Left ventricle myocardium inferior (tissue), 1 donor: ENCODE measurements at regions not wholly inside any gene's neighbourhood (a gene's known extent, or its start where the extent isn't known, plus 50 kb on each side); places are given as distances from the start of the nearest gene placed in this dataset.
A peak's percentile ranks its signal among the peaks of the same experiment; 100 is the strongest.

Experiments used
- DNase-seq: peaks from one replicate; pipeline ENCODE4 v3.0.0-alpha.2; 2020
- H3K27ac ChIP-seq: fragments of 200-600 bp; replicated peaks from 2 replicates; pipeline ENCODE4 v1.8.0; 2021
- H3K27me3 ChIP-seq: fragments of 200-600 bp; 2 replicates; pipeline ENCODE4 v1.8.0; 2021; ENCODE audit warnings: low read depth
- H3K36me3 ChIP-seq: fragments of 200-600 bp; 2 replicates; pipeline ENCODE4 v1.8.0; 2021
- H3K4me1 ChIP-seq: fragments of 200-600 bp; 2 replicates; pipeline ENCODE4 v1.8.0; 2021
- H3K4me3 ChIP-seq: fragments of 200-600 bp; 2 replicates; pipeline ENCODE4 v1.8.0; 2021; ENCODE audit warnings: mild to moderate bottlenecking, moderate library complexity
- H3K9me3 ChIP-seq: fragments of 200-600 bp; replicated peaks from 2 replicates; pipeline ENCODE4 v1.8.0; 2021
- intact Hi-C: fragments of 100-400 bp; cut with micrococcal nuclease; formaldehyde crosslinking; loops from one replicate; pipeline ENCODE4 v1.11.0; 2022
- TF ChIP-seq, protein P1 (sequence below): fragments of 200-600 bp; IDR thresholded peaks from 2 replicates; pipeline ENCODE4 v1.8.0; 2021; ENCODE audit warnings: antibody characterized with exemption, mild to moderate bottlenecking, borderline replicate concordance
- donor health status: DM: no; HTN: yes; CAD: no; lungs with severe emphysema.

DNA sequence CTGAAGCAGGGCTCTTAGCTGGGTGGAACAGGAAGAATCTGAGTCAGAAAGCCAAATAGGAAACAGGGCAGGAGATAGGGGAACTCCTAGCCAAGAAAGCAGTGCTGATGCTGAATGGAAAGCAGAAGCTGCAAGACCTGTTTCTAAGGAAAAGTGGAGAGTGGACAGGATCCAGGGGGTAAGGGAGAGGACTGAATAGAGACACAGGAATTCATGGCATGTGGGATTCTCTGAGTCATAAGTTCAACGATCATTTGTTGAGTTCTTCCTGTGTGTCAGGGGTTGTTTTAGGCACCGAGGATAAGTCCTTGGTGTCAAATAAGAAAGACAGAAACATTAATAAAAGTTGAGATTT lies 153.8 kb upstream of the FGGY start:
- intact Hi-C loops = loop anchor here (10.0 kb wide), 1 partner anchor 358 kb away; the partner anchor contains the start of gene JUN
- Histone ChIP-seq H3K4me3 (no peak overlapping the region), H3K27me3 (no peaks in the 10 kb centered on the region), H3K27ac (peak overlapping the region; percentile 89), H3K9me3 (no peaks in the 10 kb centered on the region), H3K4me1 (peaks cover 82% of the 10 kb centered on the region), H3K36me3 (no peaks in the 10 kb centered on the region)
- no peak for DNase-seq
- TF ChIP-seq, protein P1, sequence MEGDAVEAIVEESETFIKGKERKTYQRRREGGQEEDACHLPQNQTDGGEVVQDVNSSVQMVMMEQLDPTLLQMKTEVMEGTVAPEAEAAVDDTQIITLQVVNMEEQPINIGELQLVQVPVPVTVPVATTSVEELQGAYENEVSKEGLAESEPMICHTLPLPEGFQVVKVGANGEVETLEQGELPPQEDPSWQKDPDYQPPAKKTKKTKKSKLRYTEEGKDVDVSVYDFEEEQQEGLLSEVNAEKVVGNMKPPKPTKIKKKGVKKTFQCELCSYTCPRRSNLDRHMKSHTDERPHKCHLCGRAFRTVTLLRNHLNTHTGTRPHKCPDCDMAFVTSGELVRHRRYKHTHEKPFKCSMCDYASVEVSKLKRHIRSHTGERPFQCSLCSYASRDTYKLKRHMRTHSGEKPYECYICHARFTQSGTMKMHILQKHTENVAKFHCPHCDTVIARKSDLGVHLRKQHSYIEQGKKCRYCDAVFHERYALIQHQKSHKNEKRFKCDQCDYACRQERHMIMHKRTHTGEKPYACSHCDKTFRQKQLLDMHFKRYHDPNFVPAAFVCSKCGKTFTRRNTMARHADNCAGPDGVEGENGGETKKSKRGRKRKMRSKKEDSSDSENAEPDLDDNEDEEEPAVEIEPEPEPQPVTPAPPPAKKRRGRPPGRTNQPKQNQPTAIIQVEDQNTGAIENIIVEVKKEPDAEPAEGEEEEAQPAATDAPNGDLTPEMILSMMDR = no peak

DNA sequence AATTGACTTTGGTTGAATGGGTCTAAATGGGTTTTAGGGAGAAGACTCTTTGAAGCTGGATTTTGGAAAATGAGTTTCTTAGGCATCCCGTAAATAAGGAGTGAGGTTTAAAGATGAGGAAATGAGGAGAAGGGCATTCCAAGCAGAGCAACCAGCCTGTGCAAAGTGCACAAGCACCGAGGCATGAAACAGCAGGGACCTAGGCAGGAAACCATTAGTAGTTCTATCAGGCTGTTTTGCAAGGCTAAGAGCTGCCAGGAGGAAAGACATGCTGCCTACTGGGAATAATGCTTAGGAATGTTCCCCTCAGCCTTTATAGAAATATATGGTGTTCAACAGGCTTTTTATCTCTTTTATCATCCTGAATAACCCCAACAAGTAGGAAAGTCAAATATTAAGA lies 153.1 kb upstream of the FGGY start:
- no peaks in the 10 kb centered on the region for H3K36me3 ChIP-seq
- peaks cover 75% of the 10 kb centered on the region for H3K4me1 ChIP-seq
- no peak for DNase-seq
- H3K4me3 ChIP-seq = no peak overlapping the region
- intact Hi-C loops = loop anchor here (10.0 kb wide), 1 partner anchor 359 kb away; the partner anchor contains the start of gene JUN
- TF ChIP-seq, protein P1 = no peak
- no peaks in the 10 kb centered on the region for H3K9me3 ChIP-seq
- peak overlapping the region; percentile 89 for H3K27ac ChIP-seq
- no peaks in the 10 kb centered on the region for H3K27me3 ChIP-seq

DNA sequence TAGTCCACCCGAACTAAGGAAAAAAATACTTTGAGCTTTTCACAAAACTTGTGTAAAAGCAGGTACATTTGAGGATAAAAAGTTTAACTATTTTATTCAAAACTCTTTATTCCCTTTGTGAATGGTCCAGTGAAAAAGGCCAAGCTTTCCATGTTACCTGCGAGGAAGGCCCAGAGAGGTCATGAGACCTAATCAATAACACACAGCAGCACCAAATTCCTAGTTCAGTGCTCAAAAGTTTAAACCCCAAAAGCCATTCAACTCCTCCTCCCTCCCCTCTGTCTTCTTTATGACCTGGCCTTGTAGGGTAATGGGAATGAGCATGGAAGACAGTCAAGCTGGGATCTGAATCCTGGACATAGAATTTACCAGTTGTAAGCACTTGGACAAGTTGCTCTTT lies 151.9 kb upstream of the FGGY start:
- intact Hi-C loops = loop anchor here (10.0 kb wide), 1 partner anchor 360 kb away; the partner anchor contains the start of gene JUN
- Histone ChIP-seq H3K27ac (peak overlapping the region; percentile 89), H3K4me1 (peaks cover 68% of the 10 kb centered on the region), H3K27me3 (no peaks in the 10 kb centered on the region), H3K4me3 (no peak overlapping the region), H3K9me3 (no peaks in the 10 kb centered on the region), H3K36me3 (no peaks in the 10 kb centered on the region)
- no peak for DNase-seq
- TF ChIP-seq, protein P1 = no peak

DNA sequence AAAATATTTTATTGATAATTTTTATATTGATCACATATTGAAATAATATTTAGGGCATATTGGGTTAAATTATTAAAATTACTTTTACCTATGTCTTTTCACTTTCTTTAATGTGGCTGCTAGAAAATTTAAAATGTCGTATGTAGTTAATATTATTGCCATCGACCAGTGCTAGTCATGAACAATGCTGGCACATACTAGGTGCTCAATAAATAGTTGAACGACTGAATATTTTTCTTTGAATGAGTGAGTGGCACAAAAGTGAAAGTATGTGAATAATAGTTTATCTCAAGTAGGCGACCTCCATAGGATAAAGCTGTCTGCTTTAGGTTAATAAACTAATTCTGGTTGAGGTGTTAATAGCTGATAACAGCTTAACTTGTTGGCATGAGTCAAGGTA lies 150.8 kb upstream of the FGGY start:
- Histone ChIP-seq H3K27ac (peak overlapping the region; percentile 88), H3K4me1 (peaks cover 68% of the 10 kb centered on the region), H3K27me3 (no peaks in the 10 kb centered on the region), H3K9me3 (no peaks in the 10 kb centered on the region), H3K36me3 (no peaks in the 10 kb centered on the region), H3K4me3 (peak overlapping the region; percentile 72)
- DNase-seq = no peak
- intact Hi-C loops = loop anchor here (10.0 kb wide), 1 partner anchor 361 kb away; the partner anchor contains the start of gene JUN
- TF ChIP-seq, protein P1 = no peak

DNA sequence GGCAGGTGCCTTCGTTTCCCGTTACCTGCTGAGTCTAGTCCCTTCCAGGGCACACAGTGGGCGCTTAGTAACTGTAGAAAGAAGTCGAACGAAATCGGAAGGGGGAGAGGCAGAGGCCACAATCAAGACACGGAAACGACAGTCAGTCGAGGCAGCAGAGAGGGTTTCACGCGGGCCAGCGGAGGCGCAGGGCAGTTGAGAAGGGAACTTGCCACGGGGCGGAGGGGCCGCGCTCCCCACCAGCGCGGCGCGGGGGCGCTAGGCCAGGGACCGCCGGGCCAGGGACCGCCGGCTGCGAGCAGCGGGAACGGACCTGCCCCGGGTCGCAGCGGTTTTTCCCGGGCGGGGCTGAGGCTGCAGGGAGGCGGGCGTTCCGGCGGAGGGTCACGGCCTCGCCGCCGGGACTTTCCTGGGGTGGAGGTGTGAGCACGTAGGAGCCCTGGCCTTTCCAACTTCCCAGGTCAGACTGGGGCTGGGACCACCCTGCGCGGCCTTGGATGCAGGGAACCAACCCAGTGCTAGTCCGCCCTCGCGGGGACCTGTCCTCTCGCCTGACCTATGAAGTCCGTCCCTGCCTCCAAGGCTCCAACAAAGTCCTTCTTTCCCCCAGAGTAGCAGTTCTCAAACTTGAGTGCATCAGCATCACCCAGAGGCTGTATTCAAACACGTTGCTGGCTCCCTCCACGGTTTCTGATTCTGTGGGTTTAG lies 150.1 kb upstream of the FGGY start:
- peaks cover 68% of the 10 kb centered on the region for H3K4me1 ChIP-seq
- intact Hi-C loops = loop anchor here (10.0 kb wide), 1 partner anchor 362 kb away; the partner anchor contains the start of gene JUN

More for the DNA sequence above, 150.1 kb upstream of the FGGY start:
- no peaks in the 10 kb centered on the region for H3K27me3 ChIP-seq
- H3K27ac ChIP-seq = peak overlapping the region; percentile 88
- no peaks in the 10 kb centered on the region for H3K9me3 ChIP-seq
- H3K4me3 ChIP-seq = peak overlapping the region; percentile 72
- DNase-seq = peak; percentile 66
- TF ChIP-seq, protein P1 = peak; percentile 45
- H3K36me3 ChIP-seq = no peaks in the 10 kb centered on the region
